NCI-H345 (cell line): ENCODE measurements at regions not wholly inside any gene's neighbourhood (a gene's known extent, or its start where the extent isn't known, plus 50 kb on each side); places are given as distances from the start of the nearest gene placed in this dataset.
"Not testable (repeated sequence)": the region's sequence is repeated elsewhere in the genome, so short reads cannot be mapped to it uniquely, and the experiment has no call there.

Experiments used
- DNase-seq: peaks from one replicate; lab custom pipeline; 2025; lab: John Stamatoyannopoulos, UW

DNA sequence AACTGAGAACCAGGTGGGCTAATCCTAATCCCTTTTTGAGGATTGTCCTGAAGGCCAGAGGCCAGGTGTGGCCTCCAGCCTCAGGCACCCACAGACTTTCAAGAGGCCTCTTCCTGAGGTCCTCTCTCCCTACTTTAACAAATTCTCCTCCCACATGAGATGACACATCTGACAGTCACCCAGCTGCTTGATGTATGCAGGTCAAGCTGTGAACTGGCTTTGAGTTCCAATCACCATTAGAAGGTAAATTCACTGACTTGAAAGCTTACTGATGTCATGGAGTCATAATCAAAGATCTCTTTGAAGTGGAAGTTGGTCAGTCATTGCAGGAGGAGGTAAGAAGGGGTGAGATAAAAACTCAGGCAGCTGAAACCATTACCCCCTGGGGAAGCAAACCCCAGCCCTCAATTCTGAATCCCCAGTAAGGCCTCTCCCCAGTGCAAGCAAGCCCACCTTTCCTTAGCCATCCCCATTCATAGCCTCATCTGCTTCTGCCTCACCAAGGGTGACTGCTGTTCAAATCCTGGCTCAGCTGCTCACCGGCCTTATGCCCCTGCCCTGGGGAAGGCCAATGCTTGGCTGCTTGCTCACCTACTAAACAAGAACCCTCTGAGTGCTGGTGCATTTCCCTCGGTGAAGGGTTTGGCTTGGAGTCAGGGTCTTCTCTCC is 196.3 kb downstream of the BCL2L11 start:
- DNase-seq: not testable (repeated sequence)

- DNase-seq: not testable (repeated sequence)
Measured at GRCh38 chr2:111319552-111319951, 198.8 kb downstream of the BCL2L11 start.

DNA sequence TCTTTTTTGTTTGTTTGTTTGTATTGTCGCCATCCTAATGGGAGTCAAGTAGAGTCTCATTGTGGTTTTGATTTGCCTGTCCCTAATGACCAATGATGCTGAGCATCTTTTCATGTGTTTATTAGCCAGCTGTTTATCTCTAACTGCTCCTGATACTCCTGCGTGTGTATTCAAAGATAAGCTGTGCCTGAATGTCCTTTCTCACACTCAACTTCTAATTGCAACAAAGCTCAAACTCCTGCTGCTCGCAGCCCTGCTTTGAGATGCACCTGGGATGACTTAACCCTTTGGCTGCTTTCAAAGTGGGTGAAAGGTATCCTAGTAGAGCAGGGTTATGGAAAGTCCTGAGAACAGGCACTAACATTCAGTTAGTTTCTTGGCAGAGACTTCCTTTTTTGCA is 199.6 kb downstream of the BCL2L11 start:
- DNase-seq: not testable (repeated sequence)

DNA sequence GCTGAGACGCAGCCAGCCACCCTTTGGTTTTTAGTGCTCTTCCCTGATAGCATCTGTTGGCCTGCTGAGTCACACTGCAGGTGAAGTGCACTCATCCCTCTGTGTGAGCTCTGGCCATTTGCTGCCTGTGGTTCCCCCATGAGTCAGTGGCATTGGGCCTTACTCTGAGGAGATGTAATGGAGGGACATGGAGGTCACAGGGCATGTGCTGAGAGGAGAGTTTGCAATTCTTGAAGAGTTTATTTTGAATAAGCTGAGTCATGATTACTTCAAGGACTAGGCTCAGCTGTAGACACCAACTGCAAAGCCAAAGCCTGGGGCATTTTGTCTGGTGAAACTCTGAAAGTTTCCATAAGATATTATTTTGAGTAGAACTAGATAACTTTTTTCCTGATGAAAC is 200.3 kb downstream of the BCL2L11 start:
- DNase-seq: not testable (repeated sequence)

GRCh38 chr2:111323384-111323783 is 202.7 kb downstream of the BCL2L11 start:
- not testable (repeated sequence) for DNase-seq

DNA sequence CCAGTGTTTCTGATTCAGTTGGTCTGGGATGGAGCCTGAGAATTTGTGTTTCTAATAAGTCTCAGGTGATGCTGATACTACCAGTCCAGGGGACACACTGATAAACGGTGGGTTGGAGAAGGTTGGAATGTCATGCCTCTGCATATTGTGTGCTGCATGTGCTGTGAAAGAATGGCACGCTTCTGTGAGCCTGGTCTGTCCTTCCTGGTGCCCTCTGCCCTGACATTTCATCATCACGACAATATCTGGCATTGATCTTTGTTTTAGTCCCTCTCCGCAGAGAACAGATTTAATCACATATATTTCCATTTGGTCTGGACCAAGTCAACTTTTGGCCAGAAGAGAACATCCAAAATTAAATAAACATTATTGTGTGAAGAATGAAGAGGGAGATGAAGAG is 207.0 kb downstream of the BCL2L11 start:
- DNase-seq: not testable (repeated sequence)

DNA sequence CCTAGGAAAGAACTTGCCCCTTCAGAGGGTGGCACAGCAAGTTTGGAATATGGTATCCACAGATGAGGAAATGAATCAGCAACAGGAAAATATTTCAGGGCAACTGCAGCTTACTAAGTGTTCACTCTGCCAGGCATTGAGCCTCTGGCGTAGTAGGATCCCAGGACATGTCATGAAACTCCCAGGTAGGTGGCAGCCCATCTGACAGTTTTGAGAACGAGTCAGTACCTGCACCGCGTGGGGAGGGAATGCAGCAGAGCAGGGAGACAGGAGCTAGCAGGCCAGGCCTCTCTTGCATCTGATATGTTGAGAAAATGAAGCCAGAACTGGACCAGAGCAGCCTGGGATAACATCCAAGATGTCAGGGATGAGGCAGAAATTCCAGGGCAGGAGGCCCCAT is 208.6 kb downstream of the BCL2L11 start:
- not testable (repeated sequence) for DNase-seq

GRCh38 chr2:111331099-111331724 is 210.5 kb downstream of the BCL2L11 start:
- DNase-seq: not testable (repeated sequence)

GRCh38 chr2:111335220-111335907 is 214.7 kb downstream of the BCL2L11 start:
- DNase-seq: not testable (repeated sequence)

DNA sequence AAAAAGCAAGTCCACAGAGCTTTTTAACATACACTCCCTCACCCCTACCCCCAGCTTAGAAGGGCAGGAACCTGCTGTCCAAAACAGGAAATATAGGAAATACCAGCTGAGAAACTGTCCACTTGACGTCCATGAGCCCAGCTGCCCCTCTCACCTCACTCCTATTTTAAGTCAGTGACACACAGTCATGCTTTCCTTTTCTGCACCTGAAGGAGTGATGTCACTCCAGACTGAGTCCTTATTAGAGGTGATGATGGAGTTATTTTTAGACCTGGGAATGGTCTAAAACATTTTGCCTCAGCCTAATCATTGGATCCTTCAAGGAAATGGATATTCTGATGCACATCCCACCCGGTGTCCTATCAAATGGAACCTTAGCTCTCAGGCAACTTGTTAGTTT is 217.8 kb downstream of the BCL2L11 start:
- DNase-seq: not testable (repeated sequence)

DNA sequence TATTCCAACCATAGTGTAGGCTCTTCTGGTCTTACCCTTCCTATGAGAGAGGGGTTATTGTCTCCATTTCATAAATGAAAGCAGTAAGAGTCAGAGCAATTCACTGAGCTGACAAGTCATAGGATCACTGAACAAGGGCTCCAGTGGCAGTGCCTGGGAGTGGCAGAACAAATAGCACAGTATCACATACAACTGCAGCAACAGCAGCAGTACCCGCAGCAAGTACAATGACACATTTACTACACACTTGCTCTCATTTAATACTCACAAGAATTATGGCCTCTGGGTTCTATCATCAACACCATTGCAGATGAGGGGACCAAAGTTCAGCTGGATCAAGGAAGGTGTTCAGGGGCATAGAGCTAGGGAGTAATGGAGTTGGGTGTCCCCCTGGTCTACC is 218.8 kb downstream of the BCL2L11 start:
- not testable (repeated sequence) for DNase-seq

DNA sequence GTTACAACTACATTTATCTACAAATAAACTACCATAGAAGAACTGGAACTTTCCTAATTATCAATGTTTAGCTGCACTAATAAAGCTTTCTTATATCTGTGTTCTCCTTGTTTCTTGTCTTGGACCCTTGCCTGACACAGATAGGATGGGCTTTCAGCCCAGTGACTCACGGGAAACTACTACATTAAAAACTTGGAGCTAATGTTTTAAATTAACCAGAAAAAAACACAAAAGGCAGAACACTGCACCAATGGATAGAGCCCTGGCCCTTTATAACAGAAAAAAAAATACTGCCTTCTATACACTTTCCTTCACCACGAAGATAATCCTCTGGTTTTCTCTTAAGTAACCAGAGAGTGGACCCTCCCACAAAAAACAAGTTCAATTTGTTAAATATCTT is 223.9 kb downstream of the BCL2L11 start:
- not testable (repeated sequence) for DNase-seq

GRCh38 chr2:111345439-111345838 is 224.7 kb downstream of the BCL2L11 start:
- DNase-seq: not testable (repeated sequence)

DNA sequence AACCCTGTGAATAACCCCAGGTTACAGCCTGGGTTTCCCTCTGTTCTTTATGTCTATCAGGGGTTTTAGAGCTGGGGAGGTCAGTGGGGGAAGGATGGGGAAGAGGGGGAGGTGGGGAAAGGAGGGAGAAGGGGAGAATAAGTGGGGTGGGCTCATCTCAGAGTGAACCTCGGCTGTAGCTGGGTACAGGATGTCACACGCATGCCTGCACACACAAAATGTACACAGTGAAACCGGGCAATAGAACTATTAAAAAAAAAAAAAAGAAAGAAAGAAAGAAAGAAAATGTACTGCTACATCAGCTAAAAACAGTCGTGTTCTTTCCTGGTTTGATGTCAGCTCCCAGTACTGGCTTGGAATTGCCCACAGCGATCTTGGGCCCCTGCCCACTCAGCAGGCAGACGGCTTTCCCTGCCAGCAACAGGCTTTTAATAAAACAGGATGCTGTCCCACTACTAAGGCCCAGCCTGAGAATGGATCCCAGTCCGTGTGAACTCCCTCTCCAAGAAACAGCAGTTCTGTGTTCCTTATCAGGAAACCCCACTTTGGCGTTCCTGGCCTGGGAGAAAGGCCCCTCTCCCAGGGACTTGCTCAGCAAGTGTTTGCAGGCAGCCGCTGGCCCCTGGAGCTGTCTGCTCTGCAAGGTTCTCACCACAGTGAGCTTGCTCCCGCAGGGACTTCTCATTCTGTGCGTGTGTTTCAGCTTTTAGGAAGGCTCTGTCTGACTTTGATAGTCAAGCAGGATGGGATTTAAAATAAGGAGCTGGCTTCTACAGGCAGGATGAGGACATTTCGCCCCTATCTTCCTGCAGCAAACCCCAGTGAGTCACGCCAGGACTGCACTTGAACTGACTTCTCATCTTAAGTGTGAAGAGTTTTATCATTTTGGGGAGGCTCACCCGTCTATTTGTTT is 225.6 kb downstream of the BCL2L11 start:
- DNase-seq: not testable (repeated sequence)

- DNase-seq: not testable (repeated sequence)
Measured at GRCh38 chr2:111347695-111348094, 227.0 kb downstream of the BCL2L11 start.

GRCh38 chr2:111348316-111348715 is 227.6 kb downstream of the BCL2L11 start:
- DNase-seq: not testable (repeated sequence)

- DNase-seq: not testable (repeated sequence)
Measured at GRCh38 chr2:111355022-111355817, 234.5 kb downstream of the BCL2L11 start.

GRCh38 chr2:111355823-111356511 is 235.3 kb downstream of the BCL2L11 start:
- not testable (repeated sequence) for DNase-seq

DNA sequence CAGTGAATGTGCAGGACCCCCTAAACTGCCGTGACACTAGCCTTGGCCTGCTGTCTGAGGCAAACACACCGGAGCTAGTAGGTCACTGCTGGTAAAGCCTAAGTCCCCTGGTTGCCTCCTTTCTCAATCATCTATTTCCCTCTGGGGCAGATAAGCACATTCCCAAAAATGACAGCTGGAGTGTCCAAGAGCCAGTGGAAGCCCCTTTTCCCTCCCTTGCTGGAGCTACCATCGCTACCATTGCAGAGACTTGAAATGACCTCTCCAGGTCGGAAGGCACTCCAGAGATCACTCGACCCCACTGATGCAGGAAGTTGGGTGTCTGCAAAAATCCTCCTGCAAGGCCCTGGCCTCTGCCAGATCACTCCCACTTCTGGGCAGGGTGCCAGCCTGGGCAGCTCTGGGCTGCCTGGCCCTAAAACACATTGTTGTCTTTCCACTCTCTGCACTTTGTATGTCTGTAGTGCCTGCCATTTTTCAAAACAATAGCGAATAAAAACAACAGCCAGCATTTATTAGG is 235.9 kb downstream of the BCL2L11 start:
- DNase-seq: not testable (repeated sequence)

DNA sequence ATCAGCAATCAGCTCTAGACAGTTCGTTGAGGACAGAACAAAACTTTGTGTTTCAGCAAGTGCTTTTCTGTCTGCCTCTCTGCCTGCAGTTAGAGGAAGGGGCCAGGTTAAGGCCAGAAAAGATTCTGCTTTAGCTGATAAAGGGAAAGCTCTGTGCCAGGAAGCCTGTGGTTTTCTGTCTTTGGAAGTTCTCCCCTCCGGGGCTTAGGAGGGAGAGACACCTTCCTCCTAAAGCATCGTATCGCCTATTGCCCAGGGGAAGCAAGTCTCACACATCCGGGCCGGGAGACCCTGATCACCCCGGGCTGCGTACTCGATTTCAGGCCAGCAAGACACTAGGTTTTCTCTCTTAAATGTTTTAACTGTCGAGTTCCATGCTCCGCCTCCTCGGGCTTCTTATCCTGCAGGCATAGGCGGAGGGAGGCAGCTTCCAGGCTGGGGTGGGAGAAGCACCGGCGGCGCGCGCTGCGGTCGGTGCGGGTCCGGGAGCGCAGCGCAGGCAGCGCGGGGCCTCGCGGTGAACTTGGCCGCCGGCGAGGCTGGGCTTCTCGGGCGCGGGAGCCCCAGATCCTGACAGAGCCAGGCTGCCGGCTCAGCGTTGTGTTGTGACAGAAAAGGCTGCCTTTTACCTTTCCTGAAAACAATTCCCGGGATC is 245.4 kb downstream of the BCL2L11 start:
- DNase-seq: not testable (repeated sequence)
